Tongue (tissue), 1 donor: ENCODE measurements at regions not wholly inside any gene's neighbourhood (a gene's known extent, or its start where the extent isn't known, plus 50 kb on each side); places are given as distances from the start of the nearest gene placed in this dataset.

Experiments used
- DNase-seq: peaks from one replicate; pipeline ENCODE4 v3.0.0-alpha.2; 2015

GRCh38 chr4:1542516-1543320 is 136.5 kb upstream of the NKX1-1 start:
- DNase-seq: no peak

- DNase-seq: no peak
Observed at GRCh38 chr4:1542226-1542490, 135.9 kb upstream of the NKX1-1 start.

GRCh38 chr4:1541449-1542225 is 135.4 kb upstream of the NKX1-1 start:
- no peak for DNase-seq

GRCh38 chr4:1540601-1541375 is 134.5 kb upstream of the NKX1-1 start:
- no peak for DNase-seq

GRCh38 chr4:1539859-1540600 is 133.8 kb upstream of the NKX1-1 start:
- DNase-seq: no peak

- DNase-seq: no peak
Observed at GRCh38 chr4:1538941-1539772, 132.9 kb upstream of the NKX1-1 start.

- no peak for DNase-seq
Observed at GRCh38 chr4:1538096-1538410, 131.8 kb upstream of the NKX1-1 start.

- no peak for DNase-seq
Observed at GRCh38 chr4:1537410-1538095, 131.3 kb upstream of the NKX1-1 start.

GRCh38 chr4:1536579-1537409 is 130.6 kb upstream of the NKX1-1 start:
- DNase-seq: no peak

- no peak for DNase-seq
Observed at GRCh38 chr4:1535926-1536578, 129.8 kb upstream of the NKX1-1 start.

GRCh38 chr4:1534876-1535526 is 128.8 kb upstream of the NKX1-1 start:
- no peak for DNase-seq

- DNase-seq: no peak
Observed at GRCh38 chr4:1534095-1534872, 128.0 kb upstream of the NKX1-1 start.

GRCh38 chr4:1533501-1534064 is 127.3 kb upstream of the NKX1-1 start:
- DNase-seq: peak; percentile 52

GRCh38 chr4:1532549-1533395 is 126.5 kb upstream of the NKX1-1 start:
- no peak for DNase-seq

- DNase-seq: no peak
Observed at GRCh38 chr4:1531683-1532548, 125.7 kb upstream of the NKX1-1 start.

GRCh38 chr4:1530356-1530755 is 124.1 kb upstream of the NKX1-1 start:
- DNase-seq: no peak
